Eye (tissue), 1 donor: ENCODE measurements at regions not wholly inside any gene's neighbourhood (a gene's known extent, or its start where the extent isn't known, plus 50 kb on each side); places are given as distances from the start of the nearest gene placed in this dataset.
"Not testable (repeated sequence)": the region's sequence is repeated elsewhere in the genome, so short reads cannot be mapped to it uniquely, and the experiment has no call there.

Experiments
- DNase-seq: peaks from one replicate; pipeline ENCODE4 v3.0.0-alpha.2; 2015

GRCh38 chr7:42560866-42561265, 323.9 kb upstream of the GLI3 start:
- DNase-seq, result no peak

DNA sequence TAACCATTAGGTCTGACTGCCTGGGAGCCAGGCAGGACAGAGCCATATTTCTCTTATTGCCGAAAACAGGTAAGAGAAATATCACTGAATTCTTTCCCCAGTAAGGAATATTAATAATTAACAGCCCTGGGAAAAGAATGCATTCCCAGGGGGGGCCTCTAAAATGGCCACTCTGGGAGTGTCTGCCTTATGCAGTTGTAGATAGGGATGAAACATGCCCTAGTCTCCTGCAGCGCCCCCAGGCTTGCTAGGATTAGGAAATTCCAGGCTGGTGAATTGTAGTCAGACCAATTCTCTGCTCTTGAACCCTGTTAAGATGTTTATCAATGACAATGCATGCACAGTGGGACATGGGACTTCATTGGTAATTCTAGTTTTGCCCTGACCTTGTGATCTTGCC, 317.9 kb upstream of the GLI3 start:
- DNase-seq, result not testable (repeated sequence)

DNA sequence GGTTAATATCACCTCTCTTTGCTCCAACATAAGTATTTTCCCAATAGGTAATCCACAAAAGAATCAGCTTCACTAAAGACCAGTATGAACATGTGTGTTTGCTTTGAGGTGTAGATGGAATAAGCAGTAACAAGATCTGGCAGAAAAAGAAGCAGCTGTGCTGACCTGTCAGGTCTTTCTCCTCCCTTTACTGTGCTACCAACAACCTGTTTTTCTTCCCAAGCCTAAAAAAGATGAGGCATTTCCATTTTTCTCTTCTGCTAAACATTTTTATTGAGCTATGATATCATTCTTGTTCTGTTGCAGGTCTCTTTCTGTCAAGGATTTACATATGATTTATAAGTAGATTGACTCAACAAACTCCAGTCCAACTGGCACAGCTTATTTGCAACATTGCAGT, 315.2 kb upstream of the GLI3 start:
- no peak for DNase-seq

- no peak for DNase-seq
Measured at GRCh38 chr7:42550706-42551470, 313.9 kb upstream of the GLI3 start.

DNA sequence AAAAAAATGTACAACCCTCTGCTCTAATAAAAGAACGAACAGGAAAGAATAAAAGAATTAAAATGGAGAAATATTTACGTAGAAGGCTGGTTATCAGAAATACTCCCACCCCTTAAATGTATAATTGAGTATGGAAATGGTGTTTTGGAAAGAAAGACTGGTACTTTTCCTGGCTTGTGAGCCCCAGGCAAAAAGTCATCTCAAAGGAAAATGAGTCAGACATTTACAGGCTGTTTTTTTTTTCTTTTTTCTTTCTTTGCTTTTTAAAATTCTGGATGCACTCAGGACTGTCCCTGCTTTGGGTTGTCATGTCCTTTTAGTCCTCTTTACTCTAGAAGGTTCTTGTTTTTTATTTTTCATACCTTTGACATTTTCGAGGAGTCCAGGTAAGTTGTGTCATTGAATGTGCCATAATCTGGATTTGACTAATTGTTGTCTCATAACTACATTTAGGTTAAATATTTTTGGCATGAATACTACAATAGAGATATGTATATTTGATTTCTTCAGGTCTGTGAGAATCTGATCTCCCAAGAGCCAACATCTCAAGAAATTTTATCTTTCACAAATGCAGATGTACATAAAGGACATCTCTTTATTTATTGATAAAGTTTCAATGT, 313.0 kb upstream of the GLI3 start:
- DNase-seq, result no peak

DNA sequence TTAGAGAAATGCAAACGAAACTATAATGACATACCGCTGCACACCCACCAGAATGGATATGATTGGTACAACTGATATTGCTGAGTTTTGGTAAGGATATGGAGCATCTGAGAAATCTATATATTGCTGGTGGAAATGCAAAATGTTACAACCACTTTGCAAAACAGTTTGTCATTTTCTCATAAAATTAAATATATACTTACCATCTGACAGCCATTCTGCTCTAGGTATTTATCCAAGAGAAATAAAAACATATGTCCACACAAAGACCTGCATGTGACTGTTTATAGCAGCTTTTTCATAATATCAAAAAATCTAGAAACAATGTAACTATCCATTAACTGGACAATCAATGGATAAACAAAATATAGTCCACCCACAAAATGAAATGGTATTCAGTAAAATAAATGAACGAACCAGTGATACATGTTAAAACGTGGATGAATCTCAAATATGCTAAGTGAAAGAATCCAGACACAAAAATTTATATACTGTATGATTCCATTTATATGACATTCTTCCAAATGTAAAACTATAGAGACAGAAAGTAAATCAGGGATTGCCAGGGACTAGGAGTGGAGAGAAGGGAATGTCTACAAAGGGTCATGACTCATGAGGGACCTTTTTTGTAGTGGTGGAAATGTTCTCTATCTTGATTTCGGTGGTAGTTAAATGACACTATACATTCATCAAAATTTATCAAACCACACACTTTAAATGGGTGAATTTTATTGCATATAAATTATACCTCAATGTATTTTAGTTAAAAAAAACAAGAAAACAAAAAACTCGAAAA, 312.0 kb upstream of the GLI3 start:
- DNase-seq, result no peak

DNA sequence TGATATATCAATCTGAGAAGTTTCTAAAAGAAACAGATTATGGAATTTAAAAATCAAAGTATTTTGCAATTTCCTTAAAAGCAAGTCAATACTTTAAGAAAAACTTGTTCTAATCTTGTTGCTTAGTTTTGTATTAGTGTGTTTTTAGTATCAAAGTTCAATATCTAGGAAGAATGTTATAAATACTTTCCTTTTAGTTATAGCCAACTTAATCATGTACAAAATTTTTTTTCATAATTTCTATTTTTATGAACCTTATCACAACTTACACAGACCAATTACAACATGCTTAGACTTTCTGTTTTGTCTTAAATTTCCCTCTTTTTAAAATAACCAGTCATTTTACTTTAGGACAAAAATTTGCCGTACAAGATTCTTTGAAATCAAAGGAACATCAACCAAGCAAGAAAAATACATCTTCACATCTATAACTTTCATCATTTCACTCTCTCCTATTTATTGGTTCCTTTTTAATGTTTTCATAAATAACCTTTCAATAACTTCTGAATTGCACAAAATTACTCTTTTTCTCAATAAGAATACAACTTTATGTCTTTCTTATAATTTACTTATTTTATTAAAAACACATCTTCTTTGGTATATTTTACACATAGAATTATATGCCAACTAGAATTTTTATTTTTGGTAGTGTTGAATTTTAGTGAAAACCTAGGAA, 308.2 kb upstream of the GLI3 start:
- DNase-seq, result no peak

DNA sequence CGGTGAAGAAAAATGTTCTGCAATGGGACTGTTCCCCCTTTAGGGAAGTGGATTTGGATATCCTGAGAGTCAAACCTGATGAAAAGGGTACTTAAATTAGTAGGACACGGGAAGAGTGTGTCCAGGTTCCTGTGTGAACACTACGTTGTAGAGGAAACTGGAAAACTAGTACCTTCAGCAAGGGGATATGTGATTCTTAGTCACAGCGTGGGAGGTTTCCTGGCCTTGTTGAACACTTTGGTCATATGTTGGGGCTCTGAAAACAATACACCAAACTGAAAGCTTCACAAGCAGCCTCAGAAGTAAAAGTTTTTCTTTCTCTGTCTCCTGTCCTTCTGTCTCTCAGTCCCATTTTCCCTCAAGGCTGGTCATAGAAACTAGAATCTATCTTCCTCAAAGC, 306.9 kb upstream of the GLI3 start:
- DNase-seq, result no peak

- not testable (repeated sequence) for DNase-seq
Measured at GRCh38 chr7:42542446-42542845, 305.4 kb upstream of the GLI3 start.

GRCh38 chr7:42534441-42534840, 297.4 kb upstream of the GLI3 start:
- no peak for DNase-seq

DNA sequence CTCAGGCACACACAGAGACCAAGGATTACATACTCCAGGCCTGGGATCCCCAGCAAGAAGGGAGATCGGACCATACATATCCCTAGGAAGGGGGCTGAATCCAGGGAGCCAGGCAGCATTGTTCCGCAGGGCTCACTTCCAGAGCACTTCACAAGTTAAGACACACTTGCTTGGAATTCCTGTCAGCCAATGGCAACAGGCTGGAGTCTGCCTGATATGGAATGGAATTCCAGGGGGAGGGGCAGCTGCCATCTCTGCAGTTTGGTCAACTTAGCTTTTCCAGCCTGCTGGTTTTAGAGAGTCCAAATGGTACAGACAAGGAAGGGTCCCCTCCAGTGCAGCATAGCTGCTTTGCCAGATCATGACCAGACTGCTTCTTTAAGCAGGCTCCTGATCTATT, 290.0 kb upstream of the GLI3 start:
- peak; percentile 3 for DNase-seq

DNA sequence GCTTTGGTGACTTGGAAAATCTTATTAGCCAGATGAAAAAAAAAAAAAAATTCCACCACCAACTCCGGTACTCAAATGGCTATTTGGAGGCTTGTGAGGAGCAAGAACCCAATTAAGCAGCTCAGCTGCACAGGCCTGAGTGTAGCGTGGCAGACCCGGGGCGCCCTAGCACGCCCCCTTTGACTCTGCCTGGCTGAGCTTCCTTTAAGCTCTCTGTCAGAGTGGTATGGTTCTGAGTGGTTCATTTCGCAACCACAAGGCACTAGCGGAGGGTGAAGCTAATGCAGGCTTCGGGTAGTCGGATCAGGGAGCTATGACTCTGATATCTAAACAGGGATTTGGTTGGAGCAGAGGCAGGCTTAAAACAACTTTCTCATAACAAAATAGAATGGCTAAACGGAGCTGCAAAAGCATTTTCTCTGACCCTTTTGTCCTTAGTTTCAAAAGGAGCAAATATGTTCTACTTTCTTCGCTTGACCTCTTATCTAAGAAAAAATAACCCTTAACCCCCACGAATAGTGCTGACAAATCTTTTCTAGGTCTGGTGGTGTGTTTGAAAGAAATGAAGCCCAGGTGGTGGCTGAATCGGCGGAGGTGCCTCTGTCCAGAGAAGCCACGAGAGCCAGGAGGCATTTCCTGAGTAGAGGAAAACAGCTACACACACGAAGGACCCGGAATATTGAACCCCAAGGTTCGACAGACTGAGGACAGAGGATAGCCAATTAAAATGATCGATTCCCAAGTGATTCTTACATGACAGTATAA, 285.4 kb upstream of the GLI3 start:
- peak; percentile 81 for DNase-seq

DNA sequence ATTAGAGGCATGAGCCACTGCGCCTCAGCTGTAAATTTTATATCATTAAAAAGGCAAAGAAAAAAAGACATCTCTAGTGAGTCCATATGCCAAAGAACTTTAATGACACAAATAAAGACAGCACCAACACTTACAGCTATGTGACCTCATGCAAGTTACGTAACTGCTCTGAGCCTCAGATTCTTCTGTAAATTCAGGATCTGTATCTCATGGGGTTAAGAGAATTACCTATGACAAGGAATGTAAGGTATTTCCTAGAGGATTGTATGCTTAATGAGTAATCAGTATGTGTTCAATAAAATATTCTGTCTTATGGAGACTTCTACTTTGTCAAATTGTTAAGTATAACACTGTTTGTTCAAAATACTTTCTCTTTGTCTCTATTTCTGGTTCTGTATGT, 274.0 kb upstream of the GLI3 start:
- no peak for DNase-seq

DNA sequence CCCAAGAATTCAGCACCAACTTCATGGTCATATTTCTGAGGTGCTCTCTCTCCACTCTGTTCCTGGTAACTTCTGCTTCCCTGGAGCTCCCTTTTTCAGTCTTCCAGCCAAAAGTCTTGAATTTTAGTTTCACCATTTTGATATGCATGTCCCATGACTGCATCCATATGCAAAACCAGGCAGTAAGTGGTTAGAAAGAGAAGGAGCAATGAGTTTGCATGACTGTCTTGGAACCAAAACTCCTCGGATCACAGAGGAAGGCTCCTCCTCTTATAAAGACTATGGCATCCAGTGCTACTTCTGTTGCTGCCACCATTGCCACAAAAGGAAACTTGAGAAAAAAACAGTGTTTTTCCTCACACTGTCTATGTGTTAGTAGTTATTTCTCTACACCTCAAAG, 269.1 kb upstream of the GLI3 start:
- no peak for DNase-seq

DNA sequence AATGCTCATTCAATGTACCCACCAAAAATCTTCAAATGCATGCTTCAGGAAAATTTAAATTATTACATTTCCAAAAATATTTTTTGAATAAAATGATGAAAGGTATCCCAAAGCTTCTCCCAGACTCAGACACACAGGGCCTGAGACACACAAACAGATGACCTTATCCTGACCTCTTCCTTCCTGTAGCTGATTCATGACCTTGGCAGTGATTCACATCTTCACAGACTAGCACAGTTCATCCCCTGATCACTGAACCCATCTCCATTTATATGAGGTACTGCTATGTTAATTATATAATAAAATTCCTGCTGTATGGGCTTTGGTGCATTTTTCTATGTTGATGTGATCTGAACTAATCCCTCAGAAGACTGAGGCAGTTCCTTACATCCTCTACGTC, 265.0 kb upstream of the GLI3 start:
- DNase-seq, result no peak

DNA sequence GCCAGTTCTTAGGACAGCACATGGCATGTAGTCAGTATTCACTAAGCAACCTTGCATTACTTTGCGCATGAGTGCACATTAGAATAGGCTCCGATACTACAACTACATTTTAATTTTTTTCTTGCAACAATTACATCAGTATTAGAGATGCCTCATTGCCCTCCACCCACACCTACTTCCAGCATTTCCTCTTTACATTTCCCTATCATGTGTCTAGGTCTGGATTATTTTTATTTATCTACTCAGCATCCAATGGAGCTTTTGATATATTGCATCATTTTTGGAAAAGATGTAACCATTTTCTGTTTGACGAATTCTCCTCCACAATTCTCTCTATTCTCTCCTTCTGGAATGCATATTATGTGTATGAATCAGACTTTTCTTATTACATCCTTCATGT, 258.2 kb upstream of the GLI3 start:
- DNase-seq, result no peak

GRCh38 chr7:42494736-42495135, 257.7 kb upstream of the GLI3 start:
- DNase-seq, result no peak

GRCh38 chr7:42494199-42494710, 257.2 kb upstream of the GLI3 start:
- no peak for DNase-seq

DNA sequence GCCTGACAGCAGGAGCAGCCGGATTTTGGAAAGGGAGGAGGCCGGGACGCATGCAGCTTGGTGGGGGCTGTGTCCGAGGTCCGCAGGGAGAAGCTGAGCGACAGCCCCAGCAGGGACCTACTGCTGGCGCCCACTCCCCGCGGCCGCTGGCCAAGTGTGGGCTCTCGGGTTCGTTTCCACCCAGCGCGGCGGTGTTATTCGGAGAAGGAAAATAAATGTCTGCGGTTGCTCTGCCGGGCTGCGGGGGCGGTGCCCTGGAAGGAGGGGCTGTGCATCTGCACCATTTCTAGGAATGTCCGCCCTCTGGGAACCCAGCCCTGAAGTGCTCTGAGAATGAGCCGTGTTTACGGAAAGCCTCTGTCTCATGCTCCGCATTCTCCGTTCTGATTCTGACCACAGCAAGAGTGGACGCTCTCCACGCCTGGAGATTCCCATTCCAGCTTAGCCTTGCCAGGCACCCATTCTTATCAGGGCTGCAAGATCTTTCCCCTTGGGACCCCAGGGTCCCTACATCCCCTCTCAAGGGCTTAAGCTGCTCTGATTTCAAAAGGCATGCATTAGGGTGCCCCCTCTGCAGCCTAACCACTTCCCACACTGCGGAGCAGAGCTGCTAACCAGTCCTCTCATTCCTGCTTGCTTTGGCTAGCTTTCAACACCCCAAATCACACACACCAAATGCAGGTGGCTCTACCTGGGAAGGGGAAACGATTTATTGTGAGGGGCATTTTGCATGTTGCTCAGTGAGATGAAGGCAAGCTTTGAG, 256.6 kb upstream of the GLI3 start:
- DNase-seq, result peak; percentile 89

GRCh38 chr7:42492920-42493319, 255.9 kb upstream of the GLI3 start:
- peak; percentile 58 for DNase-seq

- DNase-seq, result no peak
Measured at GRCh38 chr7:42491106-42491505, 254.1 kb upstream of the GLI3 start.

DNA sequence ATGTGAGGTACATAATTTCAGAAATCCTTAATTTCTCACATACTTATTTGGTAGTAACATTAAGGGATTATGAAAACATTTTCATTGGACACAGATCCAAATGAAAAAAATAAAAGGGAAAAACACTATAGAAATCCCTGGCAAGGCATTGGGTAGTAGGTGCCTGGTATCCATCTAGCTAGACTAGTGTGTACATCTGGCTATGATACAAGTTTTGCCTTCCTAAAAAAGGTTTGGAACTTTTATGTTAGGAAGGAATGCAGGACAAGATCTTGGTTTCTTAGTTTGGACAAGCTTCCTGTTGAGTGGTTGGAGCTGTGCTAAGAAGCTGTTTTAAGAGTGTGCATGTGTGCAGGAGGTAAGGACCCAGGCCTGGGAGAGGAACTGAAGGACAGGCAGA, 252.3 kb upstream of the GLI3 start:
- no peak for DNase-seq
